IPS-20b (cell line): ENCODE measurements at regions not wholly inside any gene's neighbourhood (a gene's known extent, or its start where the extent isn't known, plus 50 kb on each side); places are given as distances from the start of the nearest gene placed in this dataset.
"Not testable (repeated sequence)": the region's sequence is repeated elsewhere in the genome, so short reads cannot be mapped to it uniquely, and the experiment has no call there.

Source experiments
- H3K27ac ChIP-seq: one replicate; pipeline ENCODE4 v1.5.1; 2013; ENCODE audit warnings: low read length
- H3K27me3 ChIP-seq: 2 replicates; pipeline ENCODE4 v1.6.1; 2013; ENCODE audit warnings: mild to moderate bottlenecking, low read length, inconsistent platforms; ENCODE audit not compliant: insufficient read depth
- H3K36me3 ChIP-seq: 2 replicates; pipeline ENCODE4 v1.6.1; 2013; ENCODE audit warnings: low read depth, mild to moderate bottlenecking, inconsistent platforms, low read length, moderate library complexity; ENCODE audit not compliant: insufficient read depth
- H3K4me1 ChIP-seq: 2 replicates; pipeline ENCODE4 v1.6.1; 2013; ENCODE audit warnings: mild to moderate bottlenecking, control low read depth, inconsistent platforms, low read length, moderate library complexity; ENCODE audit not compliant: insufficient read depth
- H3K4me3 ChIP-seq: 2 replicates; pipeline ENCODE4 v1.5.1; 2013; ENCODE audit warnings: mild to moderate bottlenecking, low read length, inconsistent platforms
- H3K9ac ChIP-seq: 2 replicates; pipeline ENCODE4 v1.6.1; 2013; ENCODE audit warnings: low read depth, mild to moderate bottlenecking, inconsistent platforms, low read length, moderate library complexity
- H3K9me3 ChIP-seq: 2 replicates; pipeline ENCODE4 v1.6.1; 2013; ENCODE audit warnings: mild to moderate bottlenecking, low read depth, low read length, inconsistent platforms; ENCODE audit not compliant: insufficient read depth

GRCh38 chr2:215736653-215737290 is 276.6 kb downstream of the MREG start:
- Histone ChIP-seq H3K4me3 (no peak overlapping the region), H3K4me1 (no peaks in the 10 kb centered on the region), H3K27ac (no peak overlapping the region), H3K9ac (no peak overlapping the region), H3K27me3 (no peaks in the 10 kb centered on the region), H3K9me3 (no peaks in the 10 kb centered on the region), H3K36me3 (no peaks in the 10 kb centered on the region)

GRCh38 chr2:215731108-215731658 is 282.2 kb downstream of the MREG start:
- Histone ChIP-seq H3K9ac (no peak overlapping the region), H3K27ac (no peak overlapping the region), H3K4me1 (no peaks in the 10 kb centered on the region), H3K36me3 (no peaks in the 10 kb centered on the region), H3K4me3 (no peak overlapping the region), H3K27me3 (no peaks in the 10 kb centered on the region), H3K9me3 (no peaks in the 10 kb centered on the region)

GRCh38 chr2:215729985-215730620 is 283.2 kb downstream of the MREG start:
- no peaks in the 10 kb centered on the region for H3K36me3 ChIP-seq
- no peak overlapping the region for H3K9ac ChIP-seq
- H3K27ac ChIP-seq: no peak overlapping the region
- H3K9me3 ChIP-seq: no peaks in the 10 kb centered on the region
- no peak overlapping the region for H3K4me3 ChIP-seq
- H3K27me3 ChIP-seq: no peaks in the 10 kb centered on the region
- H3K4me1 ChIP-seq: no peaks in the 10 kb centered on the region

GRCh38 chr2:215728504-215729065 is 284.8 kb downstream of the MREG start:
- Histone ChIP-seq H3K9me3 (no peaks in the 10 kb centered on the region), H3K4me3 (no peak overlapping the region), H3K27me3 (no peaks in the 10 kb centered on the region), H3K4me1 (no peaks in the 10 kb centered on the region), H3K9ac (no peak overlapping the region), H3K36me3 (no peaks in the 10 kb centered on the region), H3K27ac (no peak overlapping the region)

GRCh38 chr2:215727507-215728503 is 285.5 kb downstream of the MREG start:
- H3K4me1 ChIP-seq: no peaks in the 10 kb centered on the region
- H3K4me3 ChIP-seq: no peak overlapping the region
- H3K9ac ChIP-seq: no peak overlapping the region
- no peaks in the 10 kb centered on the region for H3K9me3 ChIP-seq
- no peaks in the 10 kb centered on the region for H3K27me3 ChIP-seq
- no peaks in the 10 kb centered on the region for H3K36me3 ChIP-seq
- H3K27ac ChIP-seq: no peak overlapping the region

- no peaks in the 10 kb centered on the region for H3K4me1 ChIP-seq
- H3K36me3 ChIP-seq: no peaks in the 10 kb centered on the region
- no peak overlapping the region for H3K4me3 ChIP-seq
- no peak overlapping the region for H3K9ac ChIP-seq
- no peak overlapping the region for H3K27ac ChIP-seq
- H3K9me3 ChIP-seq: no peaks in the 10 kb centered on the region
- no peaks in the 10 kb centered on the region for H3K27me3 ChIP-seq
Measured at GRCh38 chr2:215726070-215726469, 287.3 kb downstream of the MREG start.

- H3K9me3 ChIP-seq: no peaks in the 10 kb centered on the region
- no peaks in the 10 kb centered on the region for H3K4me1 ChIP-seq
- H3K27ac ChIP-seq: no peak overlapping the region
- H3K27me3 ChIP-seq: no peaks in the 10 kb centered on the region
- no peak overlapping the region for H3K9ac ChIP-seq
- no peak overlapping the region for H3K4me3 ChIP-seq
- no peaks in the 10 kb centered on the region for H3K36me3 ChIP-seq
Measured at GRCh38 chr2:215724146-215724545, 288.3 kb upstream of the FN1 start.

- Histone ChIP-seq H3K27ac (no peak overlapping the region), H3K4me1 (no peaks in the 10 kb centered on the region), H3K36me3 (no peaks in the 10 kb centered on the region), H3K27me3 (no peaks in the 10 kb centered on the region), H3K9ac (no peak overlapping the region), H3K4me3 (no peak overlapping the region), H3K9me3 (no peaks in the 10 kb centered on the region)
Measured at GRCh38 chr2:215723631-215724011, 287.8 kb upstream of the FN1 start.

GRCh38 chr2:215722986-215723630 is 287.2 kb upstream of the FN1 start:
- H3K9me3 ChIP-seq: no peaks in the 10 kb centered on the region
- H3K36me3 ChIP-seq: no peaks in the 10 kb centered on the region
- no peak overlapping the region for H3K27ac ChIP-seq
- no peaks in the 10 kb centered on the region for H3K27me3 ChIP-seq
- no peaks in the 10 kb centered on the region for H3K4me1 ChIP-seq
- no peak overlapping the region for H3K9ac ChIP-seq
- no peak overlapping the region for H3K4me3 ChIP-seq

- Histone ChIP-seq H3K27ac (no peak overlapping the region), H3K4me3 (no peak overlapping the region), H3K9me3 (no peaks in the 10 kb centered on the region), H3K4me1 (no peaks in the 10 kb centered on the region), H3K36me3 (no peaks in the 10 kb centered on the region), H3K9ac (no peak overlapping the region), H3K27me3 (no peaks in the 10 kb centered on the region)
Measured at GRCh38 chr2:215722125-215722524, 286.3 kb upstream of the FN1 start.

GRCh38 chr2:215721515-215721914 is 285.6 kb upstream of the FN1 start:
- H3K4me3 ChIP-seq, H3K27me3 ChIP-seq, H3K9ac ChIP-seq, H3K4me1 ChIP-seq, H3K9me3 ChIP-seq, H3K36me3 ChIP-seq, H3K27ac ChIP-seq: not testable (repeated sequence)
